GM19023 (cell line): ENCODE measurements at regions not wholly inside any gene's neighbourhood (a gene's known extent, or its start where the extent isn't known, plus 50 kb on each side); places are given as distances from the start of the nearest gene placed in this dataset.

Experiments used
- ATAC-seq: cut with Tn5 transposase; IDR thresholded peaks from one replicate; pipeline ENCODE4 v1.9.1; 2021; ENCODE audit warnings: mild to moderate bottlenecking, moderate library complexity; ENCODE audit not compliant: unreplicated experiment

- ATAC-seq = no peak
Measured at GRCh38 chr20:6439737-6440442, 317.1 kb upstream of the FERMT1 start.

DNA sequence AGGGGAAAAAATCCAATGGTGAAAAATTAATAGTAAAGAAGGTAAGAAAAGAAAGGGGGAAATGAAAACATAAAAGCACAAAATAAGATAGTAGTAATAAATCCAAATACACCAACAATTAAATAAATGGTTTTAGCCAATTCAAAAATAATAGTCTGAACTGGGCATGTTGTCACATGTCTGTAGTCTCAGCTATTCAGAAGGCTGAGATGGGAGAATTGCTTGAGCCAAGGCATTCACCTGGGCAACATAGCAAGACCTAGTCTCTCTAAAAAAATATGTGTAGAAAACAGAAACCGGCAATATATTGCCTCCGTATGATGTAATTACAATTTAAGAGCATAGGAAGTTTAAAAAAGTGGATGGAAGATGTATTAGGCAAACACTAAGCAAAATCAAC lies 311.3 kb upstream of the FERMT1 start:
- ATAC-seq = no peak

DNA sequence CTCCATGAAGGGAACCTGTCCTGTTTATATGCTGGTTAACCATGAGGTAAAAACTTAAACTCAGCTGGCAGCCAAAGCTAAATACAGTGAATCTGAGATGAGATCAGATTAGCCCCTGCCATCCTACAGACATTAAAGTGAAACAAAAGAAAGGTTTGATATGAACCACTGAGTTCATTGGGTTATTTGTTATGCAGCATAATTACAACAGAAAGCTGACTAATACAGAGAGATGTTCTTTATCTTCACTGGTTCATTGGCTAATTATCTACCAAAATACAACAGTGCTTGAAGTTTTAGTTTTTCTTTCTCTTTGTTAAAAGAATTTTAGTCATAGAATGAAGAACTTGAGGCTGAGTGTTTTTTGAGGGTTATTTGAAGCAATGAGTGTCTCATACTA lies 307.6 kb upstream of the FERMT1 start:
- ATAC-seq = no peak

DNA sequence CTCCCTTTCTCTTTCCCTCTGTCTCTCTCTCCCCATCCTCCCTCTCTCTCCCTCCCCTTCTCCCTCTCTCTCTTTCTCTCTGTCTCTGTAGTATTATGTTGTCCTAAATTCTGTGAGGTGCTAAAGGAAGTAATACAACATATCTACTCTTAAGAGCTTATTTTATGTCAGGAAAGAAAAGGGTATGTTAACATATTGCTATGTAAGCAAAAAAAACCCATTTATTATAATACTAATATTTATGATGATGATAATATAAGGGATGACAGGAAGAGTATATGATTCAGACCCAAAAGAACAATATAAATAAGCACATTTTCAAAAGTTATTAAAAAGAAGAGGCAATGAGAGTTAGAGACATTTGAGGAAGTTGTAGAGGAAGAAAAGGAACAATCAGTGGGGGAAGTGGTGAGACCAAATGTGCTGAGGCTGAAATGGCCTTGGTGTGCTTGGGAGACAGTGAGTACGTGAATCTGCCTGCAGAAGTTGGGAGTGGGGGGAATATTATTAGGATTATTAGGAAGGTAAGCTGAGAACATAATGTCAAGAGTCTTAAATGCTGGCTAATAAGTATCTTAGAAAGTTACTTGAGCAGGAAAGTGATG lies 303.6 kb upstream of the FERMT1 start:
- no peak for ATAC-seq

GRCh38 chr20:6421321-6422248 lies 298.8 kb upstream of the FERMT1 start:
- ATAC-seq = no peak

DNA sequence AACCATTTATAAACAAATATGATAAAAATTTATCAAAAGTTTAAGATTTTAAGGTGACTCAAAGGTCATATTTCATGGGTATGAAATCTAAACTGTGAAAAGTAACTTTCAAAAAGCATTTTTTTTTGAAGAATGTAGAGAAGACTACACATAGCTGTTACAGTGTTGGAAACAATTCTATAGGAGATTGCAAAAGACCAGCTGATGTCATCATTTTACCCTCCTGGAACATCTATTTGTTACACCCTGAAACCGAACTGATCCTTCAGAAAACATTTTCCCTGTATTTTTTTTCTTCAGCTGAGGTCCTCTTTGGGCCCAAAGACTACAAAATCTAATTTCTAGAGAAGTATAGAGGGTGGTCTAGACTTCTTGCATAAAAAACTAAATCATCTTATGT lies 297.5 kb upstream of the FERMT1 start:
- no peak for ATAC-seq

DNA sequence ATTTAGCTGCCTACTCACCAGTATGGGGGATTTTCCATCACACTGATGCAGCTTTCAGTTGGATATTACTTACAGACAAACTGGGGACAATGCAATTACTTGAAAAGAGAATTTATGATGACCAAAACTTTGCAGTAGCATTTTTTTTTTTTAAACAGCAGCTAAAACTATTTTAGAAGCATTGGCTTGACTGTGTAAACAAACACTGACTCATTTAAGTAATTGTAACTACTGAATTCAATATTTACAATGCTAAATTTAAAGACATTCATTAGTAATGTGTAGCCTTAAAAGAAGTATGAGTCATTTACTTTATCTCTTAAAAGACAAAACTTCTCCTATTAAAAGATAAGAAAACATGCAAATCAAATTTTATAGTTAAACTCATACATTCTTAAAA lies 295.9 kb upstream of the FERMT1 start:
- peak; percentile 54 for ATAC-seq

- no peak for ATAC-seq
Measured at GRCh38 chr20:6416371-6416770, 293.5 kb upstream of the FERMT1 start.

DNA sequence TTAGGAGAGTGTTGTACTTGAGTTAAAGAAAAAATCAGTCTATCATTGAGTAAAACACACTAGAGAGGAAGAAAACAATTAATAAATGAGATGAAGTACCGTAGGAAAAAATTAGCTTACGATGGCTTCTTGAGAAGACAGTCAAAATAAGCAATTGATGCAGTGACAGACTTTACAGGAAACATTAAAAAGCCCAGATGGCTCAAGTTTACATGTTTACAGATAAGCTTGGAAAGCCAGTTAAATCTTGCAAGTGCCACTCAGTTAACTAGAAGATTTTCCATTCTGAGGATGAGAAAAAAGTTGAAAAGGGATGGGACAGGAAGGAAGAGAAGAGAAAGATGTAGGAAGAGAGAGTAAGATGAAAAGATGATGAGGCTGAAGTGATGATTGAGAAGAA lies 288.8 kb upstream of the FERMT1 start:
- no peak for ATAC-seq

DNA sequence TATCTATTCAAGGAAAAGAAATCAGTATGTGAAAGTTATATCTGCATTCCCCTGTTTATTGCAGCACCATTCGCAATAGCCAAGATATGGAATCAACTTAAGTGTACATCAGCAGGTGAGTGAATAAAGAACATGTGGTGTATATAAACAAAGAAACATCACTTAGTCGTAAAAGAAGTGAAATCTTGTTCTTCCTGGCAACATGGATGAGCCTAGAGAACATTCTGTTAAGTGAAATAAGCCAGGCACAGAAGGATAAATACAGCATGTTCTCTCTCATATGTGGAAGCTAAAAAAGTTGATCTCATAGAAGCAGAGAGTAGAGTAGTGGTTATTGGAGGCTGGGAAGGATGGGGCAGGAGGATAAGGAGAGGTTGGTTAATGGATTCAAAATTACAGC lies 287.9 kb upstream of the FERMT1 start:
- no peak for ATAC-seq

GRCh38 chr20:6407163-6407562 lies 284.3 kb upstream of the FERMT1 start:
- no peak for ATAC-seq

GRCh38 chr20:6401893-6402557 lies 279.2 kb upstream of the FERMT1 start:
- no peak for ATAC-seq

DNA sequence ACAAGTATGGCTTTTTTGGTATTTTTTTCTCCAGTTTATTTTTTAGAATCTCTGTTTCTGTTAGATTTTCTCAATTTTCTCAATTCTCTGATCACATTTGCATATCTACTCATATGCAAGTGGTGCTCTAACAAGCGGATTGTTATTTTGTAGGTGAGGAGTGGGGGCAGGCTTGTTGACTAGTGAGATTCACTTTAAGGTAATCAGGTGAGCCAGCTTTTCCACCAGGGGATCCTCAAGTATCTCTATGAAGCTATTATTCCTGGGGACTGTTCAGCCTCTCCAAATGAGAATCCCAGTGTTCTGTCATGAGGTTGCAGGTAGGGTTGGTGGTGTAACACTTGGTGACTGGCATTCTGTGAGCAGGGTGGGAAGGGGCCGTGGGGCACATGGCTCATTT lies 274.3 kb upstream of the FERMT1 start:
- no peak for ATAC-seq

- no peak for ATAC-seq
Measured at GRCh38 chr20:6395695-6396094, 272.9 kb upstream of the FERMT1 start.

DNA sequence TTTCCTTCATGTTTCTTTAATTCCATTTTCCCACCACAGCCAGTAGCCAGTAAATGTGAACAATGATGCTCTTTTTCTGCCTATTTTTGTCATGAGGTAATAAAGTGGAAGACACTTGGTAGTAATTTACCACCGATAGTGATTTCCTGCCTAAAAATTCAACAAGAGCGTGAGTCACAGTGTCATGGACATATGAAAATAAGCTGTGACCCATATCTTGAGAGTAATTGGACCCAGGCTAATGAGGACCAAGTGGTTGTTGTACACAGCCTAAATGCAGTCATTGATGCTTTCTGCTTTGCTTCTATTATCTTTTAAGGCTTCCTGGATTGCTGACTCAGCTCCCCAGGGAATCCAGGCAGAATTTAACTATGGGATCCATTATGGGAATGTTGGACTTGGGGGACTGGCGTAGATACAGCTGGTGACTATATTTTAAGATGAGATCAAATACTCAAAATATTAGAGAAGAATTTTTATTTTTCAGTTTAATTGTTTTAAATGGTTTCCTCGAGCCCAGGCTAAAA lies 265.9 kb upstream of the FERMT1 start:
- no peak for ATAC-seq

- ATAC-seq = no peak
Measured at GRCh38 chr20:6384956-6385486, 262.2 kb upstream of the FERMT1 start.

- ATAC-seq = no peak
Measured at GRCh38 chr20:6384380-6384779, 261.6 kb upstream of the FERMT1 start.

DNA sequence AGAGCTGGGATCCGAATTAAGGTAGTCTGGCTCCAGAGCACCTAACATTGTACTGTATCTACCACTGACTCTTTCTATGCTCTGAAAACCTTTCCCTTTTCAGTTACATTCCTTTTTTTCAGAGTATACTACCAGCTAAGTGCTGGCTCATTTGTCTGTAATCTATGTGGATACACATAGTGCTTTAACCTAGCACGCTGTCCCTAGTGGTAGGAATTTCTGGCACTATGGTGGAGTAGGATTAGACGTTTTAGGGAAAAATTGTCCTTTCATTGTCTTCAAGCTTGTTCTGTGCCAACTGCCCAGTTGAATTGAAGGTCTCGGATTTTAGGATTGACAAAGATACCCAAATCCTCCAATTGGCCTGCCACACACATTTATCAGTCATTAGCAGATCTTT lies 259.1 kb upstream of the FERMT1 start:
- ATAC-seq = no peak

DNA sequence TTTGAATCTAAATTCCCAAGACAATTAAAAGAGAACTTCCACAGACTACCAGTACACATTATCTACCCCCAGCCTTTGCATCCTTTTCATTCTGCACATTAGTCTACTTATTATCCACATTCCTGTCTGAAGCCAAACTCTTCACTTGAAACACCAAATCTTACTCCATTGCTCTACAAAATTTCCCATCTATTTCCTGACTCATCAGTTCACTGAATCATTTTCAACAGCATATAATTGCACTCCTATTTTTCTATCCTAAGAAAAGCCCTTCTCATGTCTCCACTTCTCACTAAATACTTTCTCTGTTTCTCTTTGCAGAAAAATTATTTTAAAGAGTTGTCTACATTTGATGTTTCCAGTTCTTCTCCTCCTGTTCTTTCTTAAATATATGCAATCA lies 239.4 kb upstream of the FERMT1 start:
- ATAC-seq = no peak

DNA sequence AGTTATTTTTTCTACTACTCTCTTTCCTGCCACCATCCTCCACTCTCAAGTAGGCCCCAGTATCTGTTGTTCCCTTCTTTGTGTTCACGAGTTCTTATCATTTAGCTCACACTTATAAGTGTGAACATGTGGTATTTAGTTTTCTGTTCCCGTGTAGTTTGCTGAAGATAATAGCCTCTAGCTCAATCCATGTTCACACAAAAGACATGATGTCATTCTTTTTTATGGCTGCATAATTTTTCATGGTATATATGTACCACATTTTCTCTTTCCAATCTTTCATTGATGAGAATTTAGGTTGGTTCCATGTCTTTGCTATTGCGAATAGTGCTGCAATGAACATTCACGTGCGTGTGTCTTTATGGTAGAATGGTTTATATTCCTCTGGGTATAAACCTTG lies 237.9 kb upstream of the FERMT1 start:
- ATAC-seq = no peak
